Astrocyte (in vitro differentiated cells and primary cell): ENCODE measurements at regions not wholly inside any gene's neighbourhood (a gene's known extent, or its start where the extent isn't known, plus 50 kb on each side); places are given as distances from the start of the nearest gene placed in this dataset.

Experiments used
- DNase-seq: peaks from one replicate; pipeline ENCODE4 v3.0.0-alpha.2; 2010; ENCODE audit warnings: low read depth
- FAIRE-seq: peaks from 2 replicates; lab custom pipeline; 2011; peaks lifted over from hg19 to GRCh38; lab: Jason Lieb, UNC
- H2AFZ ChIP-seq: 2 replicates; pipeline ENCODE4 v1.6.0; 2012; ENCODE audit warnings: low read depth, low read length, inconsistent platforms
- H3K27ac ChIP-seq: 2 replicates; pipeline ENCODE4 v1.5.1; 2011; ENCODE audit warnings: low read depth, low read length, inconsistent platforms
- H3K27me3 ChIP-seq: 2 replicates; pipeline ENCODE4 v1.6.0; 2011; ENCODE audit warnings: low read length, inconsistent platforms; ENCODE audit not compliant: insufficient read depth
- H3K36me3 ChIP-seq: 2 replicates; pipeline ENCODE4 v1.5.1; 2011; ENCODE audit warnings: low read length, inconsistent platforms; ENCODE audit not compliant: insufficient read depth
- H3K4me1 ChIP-seq: 2 replicates; pipeline ENCODE4 v1.5.1; 2011; ENCODE audit warnings: low read length, inconsistent platforms; ENCODE audit not compliant: insufficient read depth
- H3K4me2 ChIP-seq: 2 replicates; pipeline ENCODE4 v1.6.0; 2012; ENCODE audit warnings: low read length, inconsistent platforms
- H3K4me3 ChIP-seq: 2 replicates; pipeline ENCODE4 v1.5.1; 2011; ENCODE audit warnings: low read depth, mild to moderate bottlenecking, low read length, inconsistent platforms; ENCODE audit not compliant: insufficient read depth
- H3K79me2 ChIP-seq: 2 replicates; pipeline ENCODE4 v1.6.0; 2012; ENCODE audit warnings: mild to moderate bottlenecking, low read length, inconsistent platforms; ENCODE audit not compliant: insufficient read depth
- H3K9ac ChIP-seq: 2 replicates; pipeline ENCODE4 v1.6.0; 2012; ENCODE audit warnings: mild to moderate bottlenecking, low read length, inconsistent platforms
- H3K9me3 ChIP-seq: 2 replicates; pipeline ENCODE4 v1.5.1; 2012; ENCODE audit warnings: low read depth, mild to moderate bottlenecking, low read length, inconsistent platforms; ENCODE audit not compliant: insufficient read depth
- H4K20me1 ChIP-seq: 2 replicates; pipeline ENCODE4 v1.6.0; 2012; ENCODE audit warnings: low read length, inconsistent platforms; ENCODE audit not compliant: insufficient read depth
- H3K27ac Mint-ChIP-seq: one replicate; pipeline ENCODE4 v1.8.0; 2021; ENCODE audit warnings: mild to moderate bottlenecking, mixed read lengths; ENCODE audit not compliant: unreplicated experiment
- H3K27me3 Mint-ChIP-seq: one replicate; pipeline ENCODE4 v1.8.0; 2021; ENCODE audit warnings: low read depth, mixed read lengths; ENCODE audit not compliant: unreplicated experiment
- H3K36me3 Mint-ChIP-seq: one replicate; pipeline ENCODE4 v1.8.0; 2021; ENCODE audit warnings: low read depth, mixed read lengths; ENCODE audit not compliant: unreplicated experiment
- H3K4me1 Mint-ChIP-seq: one replicate; pipeline ENCODE4 v1.8.0; 2021; ENCODE audit warnings: low read depth, mixed read lengths; ENCODE audit not compliant: unreplicated experiment
- H3K4me3 Mint-ChIP-seq: one replicate; pipeline ENCODE4 v1.8.0; 2021; ENCODE audit warnings: mild to moderate bottlenecking, moderate library complexity, mixed read lengths; ENCODE audit not compliant: unreplicated experiment
- H3K9me3 Mint-ChIP-seq: one replicate; pipeline ENCODE4 v1.8.0; 2021; ENCODE audit warnings: mild to moderate bottlenecking, mixed read lengths; ENCODE audit not compliant: unreplicated experiment
- CTCF ChIP-seq: IDR thresholded peaks from 2 replicates; pipeline ENCODE4 v1.5.1; 2011; ENCODE audit warnings: low read depth, mild to moderate bottlenecking, inconsistent platforms, low read length, moderate library complexity; ENCODE audit not compliant: insufficient read depth
- EZH2 ChIP-seq: IDR thresholded peaks from 2 replicates; pipeline ENCODE4 v1.6.1; 2012; ENCODE audit warnings: mild to moderate bottlenecking, low read length, inconsistent platforms; ENCODE audit not compliant: insufficient read depth

GRCh38 chrX:24410514-24411189 lies 50.2 kb downstream of the SUPT20HL1 start:
- Histone ChIP-seq H3K9ac (no peak overlapping the region), H3K27ac (no peak overlapping the region), H3K36me3 (no peaks in the 10 kb centered on the region), H2AFZ (no peak overlapping the region), H3K79me2 (no peaks in the 10 kb centered on the region), H3K4me1 (no peaks in the 10 kb centered on the region), H3K27me3 (no peaks in the 10 kb centered on the region), H3K9me3 (no peaks in the 10 kb centered on the region), H3K4me3 (no peak overlapping the region), H3K4me2 (no peak overlapping the region), H4K20me1 (no peaks in the 10 kb centered on the region)
- no peak overlapping the region for H3K4me3 Mint-ChIP-seq
- H3K4me1 Mint-ChIP-seq, result no peaks in the 10 kb centered on the region
- TF ChIP-seq CTCF (no peak), EZH2 (no peak)
- FAIRE-seq (no peak), DNase-seq (no peak)
- H3K27me3 Mint-ChIP-seq, result no peaks in the 10 kb centered on the region
- H3K27ac Mint-ChIP-seq, result no peak overlapping the region
- H3K9me3 Mint-ChIP-seq, result peaks cover 2% of the 10 kb centered on the region
- no peaks in the 10 kb centered on the region for H3K36me3 Mint-ChIP-seq

DNA sequence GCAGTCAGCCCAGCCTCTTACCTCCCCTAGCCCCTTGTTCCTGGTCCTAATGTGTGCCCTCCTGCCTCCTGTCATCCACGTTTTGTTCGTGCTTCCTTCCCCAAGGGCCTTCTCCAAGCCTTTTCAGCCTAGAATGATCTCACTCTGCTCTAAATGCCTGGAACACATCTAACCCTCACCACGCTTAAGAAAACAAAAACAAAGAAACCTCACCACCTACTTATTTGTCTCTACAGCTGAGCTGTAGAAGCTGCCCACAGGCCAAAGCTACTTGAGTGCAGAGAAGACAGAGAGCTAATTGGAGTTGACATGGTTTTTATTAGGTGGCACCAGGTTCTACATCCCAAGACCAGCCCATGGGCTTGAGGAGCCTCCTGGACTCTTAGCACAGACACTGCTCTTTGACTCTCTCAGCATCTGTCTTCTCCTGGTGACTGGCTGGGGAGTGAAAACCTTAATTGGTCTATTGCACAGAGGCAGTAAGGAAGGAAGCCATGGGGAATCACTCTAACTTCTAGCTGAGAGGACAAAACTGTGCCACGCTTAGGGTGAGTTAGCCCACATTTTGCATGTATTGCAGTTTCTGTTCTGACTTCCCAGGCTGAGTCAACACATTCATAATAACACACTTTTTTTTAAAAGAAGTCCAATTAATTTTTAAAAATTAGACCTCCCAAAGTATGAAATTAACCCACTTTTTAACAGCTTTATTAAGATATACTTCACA lies 52.3 kb upstream of the PDK3 start:
- TF ChIP-seq EZH2, result no peak
- no peak for TF ChIP-seq CTCF
- peaks cover 2% of the 10 kb centered on the region for H3K9me3 Mint-ChIP-seq
- Histone ChIP-seq H4K20me1 (no peaks in the 10 kb centered on the region), H3K4me1 (no peaks in the 10 kb centered on the region), H3K9ac (no peak overlapping the region), H3K4me3 (no peak overlapping the region), H3K27me3 (no peaks in the 10 kb centered on the region), H3K27ac (no peak overlapping the region), H3K36me3 (no peaks in the 10 kb centered on the region), H2AFZ (no peak overlapping the region), H3K4me2 (no peak overlapping the region), H3K9me3 (no peaks in the 10 kb centered on the region), H3K79me2 (no peaks in the 10 kb centered on the region)
- no peaks in the 10 kb centered on the region for H3K36me3 Mint-ChIP-seq
- FAIRE-seq, result peak; percentile 5
- no peak for DNase-seq
- H3K4me3 Mint-ChIP-seq, result no peak overlapping the region
- no peaks in the 10 kb centered on the region for H3K4me1 Mint-ChIP-seq
- H3K27me3 Mint-ChIP-seq, result no peaks in the 10 kb centered on the region
- no peak overlapping the region for H3K27ac Mint-ChIP-seq
